GM19351 (cell line): ENCODE measurements at regions not wholly inside any gene's neighbourhood (a gene's known extent, or its start where the extent isn't known, plus 50 kb on each side); places are given as distances from the start of the nearest gene placed in this dataset.

Experiments
- ATAC-seq: cut with Tn5 transposase; IDR thresholded peaks from one replicate; pipeline ENCODE4 v1.9.1; 2021; ENCODE audit warnings: mild to moderate bottlenecking, moderate library complexity; ENCODE audit not compliant: unreplicated experiment

- ATAC-seq: no peak
Observed at GRCh38 chr15:93496888-93497287, 407.9 kb upstream of the RGMA start.

- ATAC-seq: no peak
Observed at GRCh38 chr15:93495799-93496637, 407.0 kb upstream of the RGMA start.

- ATAC-seq: no peak
Observed at GRCh38 chr15:93493172-93493571, 404.2 kb upstream of the RGMA start.

GRCh38 chr15:93491291-93491690 is 402.3 kb upstream of the RGMA start:
- ATAC-seq: no peak

GRCh38 chr15:93488296-93488713 is 399.3 kb upstream of the RGMA start:
- ATAC-seq: no peak

- ATAC-seq: no peak
Observed at GRCh38 chr15:93486407-93487117, 397.6 kb upstream of the RGMA start.

- no peak for ATAC-seq
Observed at GRCh38 chr15:93485438-93486327, 396.7 kb upstream of the RGMA start.

- no peak for ATAC-seq
Observed at GRCh38 chr15:93483923-93484322, 394.9 kb upstream of the RGMA start.

- ATAC-seq: no peak
Observed at GRCh38 chr15:93482731-93483130, 393.7 kb upstream of the RGMA start.

- ATAC-seq: no peak
Observed at GRCh38 chr15:93479715-93480114, 390.7 kb upstream of the RGMA start.

GRCh38 chr15:93478947-93479346 is 389.9 kb upstream of the RGMA start:
- ATAC-seq: no peak

- no peak for ATAC-seq
Observed at GRCh38 chr15:93477721-93478120, 388.7 kb upstream of the RGMA start.

- no peak for ATAC-seq
Observed at GRCh38 chr15:93477188-93477587, 388.2 kb upstream of the RGMA start.

- ATAC-seq: no peak
Observed at GRCh38 chr15:93476491-93477177, 387.6 kb upstream of the RGMA start.

- no peak for ATAC-seq
Observed at GRCh38 chr15:93474728-93475127, 385.7 kb upstream of the RGMA start.

GRCh38 chr15:93469994-93470393 is 381.0 kb upstream of the RGMA start:
- ATAC-seq: no peak

GRCh38 chr15:93467337-93467736 is 378.3 kb upstream of the RGMA start:
- no peak for ATAC-seq

GRCh38 chr15:93466380-93466779 is 377.4 kb upstream of the RGMA start:
- ATAC-seq: no peak

GRCh38 chr15:93462690-93463089 is 373.7 kb upstream of the RGMA start:
- ATAC-seq: no peak

- ATAC-seq: no peak
Observed at GRCh38 chr15:93460717-93461116, 371.7 kb upstream of the RGMA start.

GRCh38 chr15:93459396-93459795 is 370.4 kb upstream of the RGMA start:
- no peak for ATAC-seq
